ENCODE measurements at regions not wholly inside any gene's neighbourhood (a gene's known extent, or its start where the extent isn't known, plus 50 kb on each side); places are given as distances from the start of the nearest gene placed in this dataset.

GRCh38 chr18:33835419-33835818, 257.4 kb downstream of the ASXL3 start:
- Mint-ChIP-seq H3K4me1 (peaks cover 29% of the 10 kb centered on the region), H3K27me3 (ENCODE audit: insufficient read depth, low read depth, poor library complexity) (peaks cover 2% of the 10 kb centered on the region), H3K36me3 (ENCODE audit: low read depth) (peaks cover 4% of the 10 kb centered on the region; the same call in 1 of the 3 replicates), H3K27ac (no peak overlapping the region), H3K9me3 (peaks cover 10% of the 10 kb centered on the region), H3K4me3 (no peak overlapping the region)
- H3K36me3 ChIP-seq (ENCODE audit: insufficient read depth) = no peaks in the 10 kb centered on the region
- no peak overlapping the region for H2AFZ ChIP-seq
- H3K27ac ChIP-seq (ENCODE audit: low read depth) = no peak overlapping the region
- ATAC-seq = no peak
- no peaks in the 10 kb centered on the region for H3K79me2 ChIP-seq (replicated peaks; ENCODE audit: insufficient read depth)
- no peaks in the 10 kb centered on the region for H3F3A ChIP-seq (replicated peaks; ENCODE audit: low read depth)
- no peak for DNase-seq (ENCODE audit: low spot score)
- no peak overlapping the region for H3K4me3 ChIP-seq
- H3K4me2 ChIP-seq = no peak overlapping the region
- H3K9me2 ChIP-seq (ENCODE audit: insufficient read depth) = no peaks in the 10 kb centered on the region
- TF ChIP-seq ZNF114 (CRISPR knock-in tag; IDR thresholded peaks at IDR 0.05) = no peak
- no peak for TF ChIP-seq JUNB (IDR thresholded peaks at IDR 0.05; ENCODE audit: unreplicated experiment)
- no peak for TF ChIP-seq CTCF (conservative IDR thresholded peaks at IDR 0.05; ENCODE audit: low read depth in 2 of 2)
- no peak for TF ChIP-seq EZH2phosphoT487 (IDR thresholded peaks at IDR 0.05; ENCODE audit: unreplicated experiment)
- TF ChIP-seq CREB1 (CRISPR knock-in tag; IDR thresholded peaks at IDR 0.05; ENCODE audit: low read depth) = no peak
- TF ChIP-seq EZH2 (IDR thresholded peaks at IDR 0.05; ENCODE audit: low read depth, unreplicated experiment) = no peak
- no peak for TF ChIP-seq NANOG (IDR thresholded peaks at IDR 0.05; ENCODE audit: borderline replicate concordance)
- no peak for TF ChIP-seq STAT1 (IDR thresholded peaks at IDR 0.05; ENCODE audit: unreplicated experiment)
- no peak for TF ChIP-seq ETS1 (IDR thresholded peaks at IDR 0.05)
- TF ChIP-seq ZNF462 (CRISPR knock-in tag; IDR thresholded peaks at IDR 0.05) = no peak
- TF ChIP-seq ZNF331 (CRISPR knock-in tag; IDR thresholded peaks at IDR 0.05; ENCODE audit: low read depth) = no peak
- no peak for TF ChIP-seq REST (IDR thresholded peaks at IDR 0.05; ENCODE audit: unreplicated experiment)
- no peak for TF ChIP-seq POLR2AphosphoS5 (IDR thresholded peaks at IDR 0.05; ENCODE audit: low read depth)
- peaks cover 20% of the 10 kb centered on the region for H3K4me1 ChIP-seq (ENCODE audit: insufficient read depth)
- no peaks in the 10 kb centered on the region for H4K20me1 ChIP-seq (replicated peaks; ENCODE audit: insufficient read depth)
- no peaks in the 10 kb centered on the region for H3K27me3 ChIP-seq (ENCODE audit: insufficient read depth)

Measured in GM23338 (cell line).